Suppressor macrophage treated with lipopolysaccharide for 4 hours (primary cell): ENCODE measurements at regions not wholly inside any gene's neighbourhood (a gene's known extent, or its start where the extent isn't known, plus 50 kb on each side); places are given as distances from the start of the nearest gene placed in this dataset.

Experiments used
- DNase-seq: peaks from one replicate; pipeline ENCODE4 v3.0.0-alpha.2; 2020

DNA sequence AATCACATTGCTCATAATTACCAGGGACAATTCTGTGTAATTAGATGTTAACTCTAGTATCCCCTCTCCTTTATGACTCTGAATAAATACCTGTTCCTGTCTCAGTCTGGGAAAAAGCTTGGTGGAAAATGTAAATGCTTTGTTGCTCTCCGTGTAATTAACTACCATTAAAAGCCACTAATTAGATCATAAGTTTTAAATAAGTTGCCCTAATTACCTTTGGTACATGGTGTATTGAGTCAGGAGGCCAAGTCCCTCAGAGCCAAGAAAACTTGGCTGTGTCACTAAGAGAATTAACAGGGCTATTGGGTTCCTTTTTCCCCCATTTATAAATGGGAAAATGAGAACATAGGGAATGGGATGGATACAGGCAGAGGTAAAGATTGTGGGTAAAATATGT is 617.6 kb downstream of the TLR4 start:
- no peak for DNase-seq

DNA sequence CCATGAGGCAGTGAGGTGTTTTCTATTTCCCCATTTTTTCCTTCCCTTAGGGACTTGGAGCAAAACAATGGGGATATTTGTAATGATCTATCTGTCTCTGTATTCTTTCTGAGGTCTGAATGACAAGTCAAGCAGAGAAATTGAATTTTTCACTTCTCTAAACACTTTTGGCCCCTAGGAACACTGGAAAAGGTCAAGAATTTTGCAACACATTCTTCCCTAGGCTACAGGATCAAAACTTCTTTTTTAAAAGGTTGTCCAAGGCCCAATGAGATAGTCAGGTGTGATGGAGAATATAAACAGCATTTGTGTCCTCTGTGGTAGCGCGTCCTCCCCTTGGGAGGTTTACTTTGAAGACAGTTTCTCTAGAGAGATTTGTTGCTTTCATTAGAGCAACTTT is 620.5 kb downstream of the TLR4 start:
- no peak for DNase-seq

DNA sequence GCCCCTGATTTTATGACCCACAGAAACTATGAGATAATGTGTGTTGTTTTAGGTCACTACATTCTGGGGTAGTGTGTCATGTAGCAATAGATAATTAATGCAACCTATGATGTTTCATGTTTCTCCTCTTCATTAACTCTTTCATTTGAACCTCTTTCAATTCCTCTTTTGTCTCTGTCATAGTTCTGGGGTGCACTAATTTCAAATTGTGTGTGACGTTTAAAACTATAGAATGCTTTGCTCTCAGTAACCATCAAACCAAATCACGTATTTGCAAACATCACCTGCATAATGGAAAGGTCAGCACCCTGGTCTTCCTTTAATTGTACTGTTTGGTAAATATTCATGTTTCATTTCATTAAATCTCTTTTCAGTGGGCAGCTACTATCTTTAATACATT is 621.6 kb downstream of the TLR4 start:
- DNase-seq = no peak

DNA sequence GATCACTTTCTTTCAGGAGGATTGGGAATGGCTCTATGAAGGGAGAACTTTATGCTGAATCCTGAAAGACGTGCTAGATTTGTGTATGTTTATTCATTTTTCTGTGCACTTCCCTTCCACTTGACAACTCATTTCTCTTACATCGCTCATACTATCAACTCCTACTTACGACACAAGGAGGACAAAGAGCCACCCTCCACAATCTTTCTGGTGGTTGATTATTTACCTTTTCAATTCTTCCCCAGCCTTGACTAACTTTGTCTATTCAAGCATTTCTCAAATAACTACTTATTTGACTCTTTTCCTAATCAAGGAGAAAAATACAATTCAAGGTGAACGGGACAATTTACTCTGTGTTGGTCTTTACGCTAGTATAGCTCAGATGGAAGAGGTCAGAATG is 622.1 kb downstream of the TLR4 start:
- DNase-seq = no peak

DNA sequence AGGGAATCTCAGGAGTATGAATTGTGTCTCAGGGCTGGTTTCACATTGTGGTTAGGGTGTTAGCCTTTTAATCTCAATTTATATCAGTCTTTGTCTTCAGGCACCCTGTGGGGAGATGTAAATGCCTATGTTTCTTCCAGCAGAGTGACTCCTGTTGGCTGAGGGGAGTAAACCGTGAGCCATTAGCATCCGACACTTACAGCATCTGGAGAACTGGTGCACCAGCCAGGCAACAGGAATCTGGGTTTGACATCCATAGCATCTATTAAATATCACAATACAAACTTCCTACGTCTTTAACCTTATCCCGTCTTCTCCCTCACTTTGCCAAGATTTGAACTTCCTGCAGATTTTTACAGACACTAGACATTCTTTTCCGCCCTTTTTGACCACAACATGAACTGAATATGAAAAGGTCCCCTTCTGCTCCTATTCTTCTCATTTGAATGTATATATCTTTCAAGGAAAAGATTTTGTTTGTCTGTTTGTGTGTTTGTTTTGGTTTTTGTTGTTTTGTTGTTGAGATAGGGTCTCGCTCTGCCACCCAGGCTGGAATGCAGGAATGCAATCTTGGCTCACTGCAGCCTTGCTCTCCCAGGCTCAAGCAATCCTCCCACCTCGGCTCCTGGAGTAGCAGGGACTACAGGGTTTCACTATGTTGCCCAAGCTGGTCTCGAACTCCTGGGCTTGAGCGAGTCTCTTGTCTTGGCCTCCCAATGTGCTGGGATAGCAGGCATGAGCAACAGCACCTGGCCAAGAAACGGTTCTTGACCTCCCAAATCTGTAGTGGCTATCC is 626.2 kb downstream of the TLR4 start:
- no peak for DNase-seq

DNA sequence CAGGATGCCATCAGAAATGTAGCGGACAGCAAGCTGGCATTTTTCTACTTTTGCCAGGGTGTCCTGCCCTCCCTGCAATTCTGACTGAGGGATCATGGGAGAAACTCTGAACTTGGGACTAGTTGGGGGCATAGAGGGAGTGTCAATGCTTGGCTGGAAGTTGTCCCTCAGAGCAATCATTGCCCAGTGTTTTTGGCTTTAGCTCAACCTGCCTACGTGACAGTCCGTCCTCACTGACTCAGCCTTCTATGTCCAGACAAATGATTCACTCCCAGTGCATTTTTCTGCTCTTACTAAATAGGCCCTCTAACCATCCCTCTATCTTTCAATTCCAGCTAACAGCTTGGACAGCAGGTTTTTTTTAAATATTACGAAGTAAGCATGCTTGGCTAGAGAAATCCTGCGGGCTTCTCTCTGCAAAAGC is 627.4 kb downstream of the TLR4 start:
- DNase-seq = no peak

DNA sequence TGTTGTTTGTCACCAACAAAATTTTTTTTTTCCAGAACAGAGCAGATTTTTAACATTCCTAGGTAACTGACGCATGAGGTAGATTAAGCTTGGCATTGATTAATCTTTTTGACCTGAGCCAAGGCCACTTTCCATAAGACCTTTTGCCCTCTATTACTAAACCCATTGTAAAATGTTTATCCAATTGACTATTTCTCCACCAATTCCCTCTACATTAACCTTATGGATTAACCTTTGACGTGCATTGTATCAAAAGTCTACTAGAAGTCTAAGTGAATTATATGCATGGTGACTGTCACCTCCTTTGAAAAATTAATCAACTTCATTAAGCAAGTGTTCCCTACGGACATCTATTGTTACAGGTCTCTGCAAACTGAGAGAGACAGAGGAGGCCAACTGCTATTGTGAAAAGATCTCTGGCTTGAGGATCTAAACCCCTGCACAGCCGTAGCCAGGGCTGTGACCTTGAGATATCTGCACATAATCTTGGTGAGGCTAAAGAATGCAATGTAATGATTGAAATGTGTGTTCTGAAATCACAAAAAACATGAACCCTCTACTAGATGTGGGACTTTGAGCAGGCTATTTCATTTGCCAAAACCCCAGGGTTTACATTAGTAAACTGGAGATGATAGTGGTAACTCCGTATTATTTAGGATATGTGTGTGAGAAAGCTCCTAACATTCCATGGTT is 632.2 kb downstream of the TLR4 start:
- no peak for DNase-seq

DNA sequence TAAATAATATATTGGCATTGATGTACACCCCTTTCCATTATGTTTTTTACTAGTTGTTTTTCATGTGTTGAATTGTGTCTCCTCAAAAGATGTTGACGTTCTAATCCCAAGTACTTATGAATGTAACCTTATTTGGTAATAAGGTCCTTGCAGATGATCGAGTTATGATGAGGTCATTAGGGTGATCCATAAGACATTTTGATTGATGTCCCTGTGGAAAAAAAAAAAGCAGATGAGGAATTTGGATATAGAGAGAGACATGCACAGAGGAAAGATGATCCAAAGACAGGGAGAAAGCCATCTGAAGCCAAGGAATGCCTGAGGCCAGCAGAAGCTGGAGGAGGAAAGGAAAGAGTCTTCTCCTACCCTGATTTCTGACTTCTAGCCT is 632.7 kb downstream of the TLR4 start:
- DNase-seq = no peak

DNA sequence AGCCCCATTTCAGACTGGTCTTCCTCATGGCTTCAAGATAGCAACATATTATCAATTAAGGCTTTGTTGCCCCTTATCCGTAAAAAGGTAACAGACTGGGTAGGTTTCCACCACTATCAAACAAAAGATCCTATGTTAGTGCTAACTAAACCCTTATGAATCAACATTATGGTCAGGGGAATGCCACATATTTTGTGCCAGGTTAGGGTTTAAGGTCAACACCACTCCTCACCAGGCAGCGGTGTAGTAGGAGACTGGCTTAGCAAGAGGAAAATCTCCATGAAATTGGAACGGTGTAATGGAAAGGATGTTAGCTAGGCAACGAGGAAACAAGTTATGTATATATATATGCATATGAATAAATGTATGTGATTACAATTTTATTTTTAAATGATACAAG is 655.8 kb downstream of the TLR4 start:
- DNase-seq = no peak

DNA sequence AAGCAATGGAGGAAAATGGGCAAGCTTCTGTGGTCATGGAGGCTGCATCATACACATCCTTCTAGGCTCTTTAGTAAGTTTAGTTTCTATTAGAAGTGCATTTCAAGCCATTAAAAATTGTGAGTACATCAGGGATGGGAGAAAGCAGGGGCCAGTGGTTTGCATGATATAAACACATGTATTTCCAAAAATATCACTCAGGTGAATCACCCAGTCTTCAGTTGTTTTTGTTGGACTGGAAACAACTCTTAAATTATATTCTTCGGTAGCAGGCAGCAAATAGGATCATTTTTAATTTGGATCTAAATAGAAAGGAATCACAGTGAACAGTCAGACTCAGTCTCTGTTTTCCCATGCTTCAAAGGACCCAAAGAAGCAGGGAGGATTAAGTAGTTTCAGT is 657.9 kb downstream of the TLR4 start:
- DNase-seq = no peak

DNA sequence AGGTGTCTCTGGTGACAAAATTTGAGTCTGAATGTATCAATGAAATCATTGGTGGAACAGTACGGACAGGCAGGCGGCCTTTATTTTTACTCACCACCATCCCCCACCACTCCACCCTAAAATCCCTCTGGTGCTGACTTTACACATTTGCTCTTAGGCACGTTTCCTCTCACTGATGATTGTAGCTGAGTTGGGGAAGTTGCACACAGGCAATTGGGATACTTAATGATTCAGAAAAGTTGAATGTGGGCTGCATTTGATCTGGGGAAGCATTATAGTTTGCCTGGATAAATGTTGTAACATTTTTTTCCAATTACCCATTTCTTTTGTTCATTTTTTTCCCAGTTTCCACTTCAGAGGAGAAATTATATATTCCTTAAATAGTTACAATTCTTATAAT is 658.4 kb downstream of the TLR4 start:
- DNase-seq = no peak

DNA sequence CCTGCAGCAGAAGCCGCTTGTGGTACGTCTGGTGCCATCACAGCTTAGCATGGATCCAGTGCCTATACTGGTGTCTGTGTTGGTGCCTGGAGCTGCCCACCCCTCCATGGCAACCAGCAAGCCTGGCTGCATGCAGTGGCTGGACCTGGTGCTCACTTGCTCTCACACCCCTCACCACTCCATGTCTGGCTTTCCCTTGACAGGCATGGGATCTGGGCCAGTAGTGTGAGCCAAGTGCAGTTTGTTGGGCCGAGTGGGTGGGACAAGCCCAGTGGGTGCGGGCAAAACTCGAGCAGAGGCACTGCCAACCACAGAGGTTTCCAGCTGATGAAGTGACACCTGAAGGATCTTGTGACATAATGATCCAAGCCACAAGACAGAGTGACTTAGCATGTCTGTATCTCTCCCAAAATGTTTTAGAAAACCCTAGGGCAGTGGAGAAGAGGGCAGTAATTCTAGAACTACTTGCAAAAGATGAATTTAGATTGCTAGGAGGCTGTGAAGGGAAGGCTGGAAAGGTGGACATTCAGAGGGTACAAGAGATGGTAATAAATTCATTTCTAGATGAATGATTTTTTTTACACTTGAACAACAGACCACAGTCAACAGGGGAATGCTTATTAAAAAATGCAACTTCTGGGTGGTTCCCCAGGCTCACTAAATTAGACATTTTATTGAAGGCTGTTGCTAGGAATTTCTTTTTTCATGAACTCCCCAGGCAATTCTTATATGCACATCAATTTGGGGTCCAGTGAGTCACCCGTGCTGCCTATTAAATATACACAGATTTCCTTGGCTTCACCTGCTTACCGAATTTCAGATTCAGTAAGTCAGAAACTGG is 660.3 kb downstream of the TLR4 start:
- no peak for DNase-seq

DNA sequence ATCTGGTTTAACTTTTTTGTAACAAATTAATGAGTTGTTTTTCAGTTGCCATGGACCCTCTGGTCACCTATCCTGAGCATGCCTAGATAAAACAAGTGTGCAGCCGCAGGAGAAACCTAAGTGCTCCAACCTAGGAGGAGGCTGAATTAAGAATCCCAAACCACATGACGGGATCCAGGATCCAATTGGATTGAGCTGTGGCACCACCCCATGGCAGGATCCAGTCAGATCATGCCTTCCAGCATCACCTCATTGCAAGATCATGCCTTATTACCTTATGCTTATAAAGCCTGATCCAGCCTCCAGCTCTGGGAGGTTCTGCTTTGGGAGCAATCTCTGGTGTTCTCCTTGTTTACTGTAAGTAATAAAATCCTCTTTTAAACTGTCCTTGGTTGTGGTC is 662.0 kb downstream of the TLR4 start:
- DNase-seq = no peak

DNA sequence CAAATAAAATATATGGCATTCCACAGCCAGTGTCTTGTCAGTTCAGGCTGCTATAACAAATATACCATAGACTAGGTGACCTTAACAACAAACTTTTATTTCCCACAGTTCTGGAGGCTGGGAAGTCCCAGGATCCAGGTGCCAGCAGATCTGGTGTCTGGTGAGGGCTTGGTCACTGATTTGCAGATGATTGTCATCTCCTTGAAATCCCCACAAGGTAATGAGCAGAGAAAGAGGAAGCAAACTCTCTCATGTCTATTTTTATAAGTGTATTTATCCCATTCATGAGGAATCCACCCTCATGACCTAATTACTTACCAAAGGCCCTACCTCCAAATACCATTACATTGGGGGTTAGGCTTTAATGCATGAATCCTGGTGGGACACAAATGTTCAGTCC is 663.2 kb downstream of the TLR4 start:
- no peak for DNase-seq

DNA sequence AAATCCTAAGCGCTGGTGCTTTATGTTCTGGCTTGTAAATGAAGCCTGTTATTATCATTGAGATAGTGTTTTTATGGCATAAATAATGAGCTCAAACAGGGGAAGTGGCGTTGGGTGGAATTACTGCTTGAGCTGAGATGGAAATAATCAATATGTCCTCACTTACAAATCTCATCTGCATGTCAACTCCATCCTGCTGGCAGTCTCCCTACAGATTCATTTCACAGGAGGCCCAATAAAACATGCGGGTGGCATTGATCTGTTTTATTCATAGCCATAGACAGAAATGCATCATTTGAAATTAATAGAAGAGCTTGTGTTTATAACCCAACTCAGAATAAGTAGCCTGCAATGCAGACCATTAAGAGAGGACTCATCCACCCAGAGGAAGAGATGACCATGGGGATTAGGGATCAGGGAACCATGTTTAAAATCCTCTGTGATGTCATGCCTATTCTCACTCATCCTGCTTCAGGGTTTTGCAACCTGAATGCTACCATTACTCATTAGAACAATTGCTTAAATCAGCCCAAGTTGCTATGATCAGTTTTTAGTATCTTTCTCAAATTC is 680.4 kb downstream of the TLR4 start:
- no peak for DNase-seq

DNA sequence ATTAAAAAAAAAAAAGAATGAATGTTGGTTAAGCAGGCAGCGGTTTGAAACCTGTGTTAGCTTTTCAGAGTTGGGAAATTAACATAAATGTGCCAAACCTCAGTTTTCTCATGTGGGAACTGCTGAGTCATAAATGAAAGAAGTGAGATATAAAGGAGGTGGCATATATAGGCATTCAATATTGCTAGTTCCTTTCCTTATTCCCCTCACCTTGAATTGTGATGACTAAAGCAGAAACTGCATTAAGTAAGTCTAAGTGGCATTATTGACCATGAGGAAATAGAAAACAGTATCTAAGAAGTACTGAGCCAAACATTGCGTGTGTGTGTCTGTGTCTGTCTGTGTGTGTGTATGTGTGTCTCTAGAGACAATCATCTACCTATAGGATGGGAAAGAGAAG is 691.2 kb downstream of the TLR4 start:
- no peak for DNase-seq

DNA sequence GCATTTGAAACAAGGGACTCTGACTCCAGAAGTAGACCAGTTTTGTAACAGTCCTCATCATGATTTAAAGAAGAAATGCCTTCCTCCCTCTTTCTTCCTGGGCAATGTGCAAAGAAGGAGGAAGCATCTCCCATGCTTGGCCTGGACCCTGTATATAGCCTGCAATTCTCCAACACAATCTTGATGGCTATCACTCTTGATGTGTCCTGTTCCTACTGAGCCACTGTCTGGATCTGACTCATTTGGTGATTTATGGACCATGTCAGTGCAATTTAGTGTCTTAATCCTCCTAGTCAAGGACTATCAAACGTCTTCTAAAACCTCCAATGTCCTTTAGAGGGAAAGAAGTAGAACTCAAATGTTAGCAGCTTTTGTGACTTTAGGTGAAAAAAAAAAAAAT is 697.3 kb downstream of the TLR4 start:
- no peak for DNase-seq

DNA sequence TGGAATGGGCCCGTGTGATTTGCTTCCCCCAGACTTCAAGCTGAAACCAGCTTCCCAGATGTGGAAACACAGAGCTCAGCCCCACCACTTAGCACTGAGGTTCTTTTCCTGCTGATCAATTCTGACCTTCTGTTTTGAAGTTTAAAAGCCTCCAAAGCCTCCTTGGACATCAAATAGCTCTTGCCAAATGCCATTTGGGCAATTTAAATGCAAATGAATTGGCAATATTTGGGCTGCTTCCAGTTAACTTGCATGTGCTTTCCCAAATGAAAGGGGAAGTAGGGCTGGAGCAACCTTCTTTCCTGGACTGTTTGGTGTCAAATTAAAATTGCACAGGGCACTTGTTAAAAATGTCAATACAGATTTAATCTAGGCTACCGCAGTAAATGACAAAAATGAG is 710.5 kb downstream of the TLR4 start:
- no peak for DNase-seq

DNA sequence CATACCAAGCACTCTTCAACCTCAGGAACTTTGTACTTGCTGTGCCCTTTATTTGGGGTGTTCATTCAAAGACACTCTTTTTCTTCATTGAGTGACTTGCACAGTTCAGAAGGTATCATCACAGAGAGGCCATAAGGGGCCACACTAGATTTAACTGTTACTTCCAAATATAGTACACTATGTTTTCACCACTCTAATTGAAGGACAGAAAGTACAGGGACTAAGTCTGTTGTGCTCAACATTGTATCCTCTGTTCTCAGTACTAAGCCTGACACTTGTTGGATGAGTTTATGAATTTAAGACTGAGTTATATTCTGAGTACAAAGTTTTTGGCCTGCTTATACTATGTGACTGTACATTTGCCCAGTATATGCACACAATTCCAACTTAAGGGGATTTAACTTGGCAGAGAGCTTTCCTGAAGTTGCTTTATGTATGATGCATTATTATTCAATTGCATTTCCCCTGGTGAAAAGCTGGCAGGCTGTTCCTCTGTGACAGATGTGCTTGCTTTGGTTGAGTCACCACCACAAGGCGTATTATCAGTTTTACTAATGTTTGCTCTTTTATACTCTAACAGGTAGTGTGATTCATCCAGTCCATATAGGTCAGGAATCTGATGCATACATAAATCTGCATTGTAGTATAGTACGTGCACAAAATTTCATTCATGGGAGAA is 714.8 kb downstream of the TLR4 start:
- no peak for DNase-seq

DNA sequence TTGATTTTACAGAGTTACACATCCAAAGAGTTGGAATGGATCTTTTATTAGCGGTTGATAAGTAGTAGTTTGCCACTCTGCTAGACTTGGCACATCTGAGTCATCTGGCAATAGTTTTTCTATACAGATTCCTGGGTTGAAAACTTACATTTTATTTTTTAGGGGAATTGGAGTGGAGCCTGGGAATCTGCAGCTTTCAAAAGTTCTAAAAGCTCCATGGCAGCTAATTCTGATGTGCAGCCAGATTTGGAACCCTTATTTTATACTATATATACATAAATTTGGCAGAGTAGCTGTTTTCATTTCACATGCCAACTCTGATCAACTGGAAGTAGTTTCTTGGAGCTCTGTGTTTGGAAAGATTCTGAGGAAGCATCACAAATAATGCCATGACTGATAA is 715.5 kb downstream of the TLR4 start:
- DNase-seq = no peak

DNA sequence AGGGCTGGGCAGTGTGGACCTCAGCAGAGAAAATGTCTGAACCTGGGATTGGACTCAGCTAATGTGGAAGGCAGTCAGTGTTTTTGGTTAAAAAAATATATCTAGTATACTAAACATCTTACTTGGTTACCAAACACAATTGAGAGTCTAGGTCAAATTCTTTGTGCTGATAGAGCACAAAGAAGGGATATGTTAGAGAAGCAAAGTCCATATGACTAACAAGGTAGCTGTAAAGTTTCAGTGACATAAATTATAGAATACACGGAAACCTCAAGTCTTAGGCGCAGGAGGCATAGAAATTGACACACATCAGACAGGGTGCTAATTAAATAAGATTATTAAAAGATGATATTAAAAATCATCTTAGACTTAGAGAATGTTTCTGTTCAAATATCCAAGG is 718.3 kb downstream of the TLR4 start:
- DNase-seq = no peak

DNA sequence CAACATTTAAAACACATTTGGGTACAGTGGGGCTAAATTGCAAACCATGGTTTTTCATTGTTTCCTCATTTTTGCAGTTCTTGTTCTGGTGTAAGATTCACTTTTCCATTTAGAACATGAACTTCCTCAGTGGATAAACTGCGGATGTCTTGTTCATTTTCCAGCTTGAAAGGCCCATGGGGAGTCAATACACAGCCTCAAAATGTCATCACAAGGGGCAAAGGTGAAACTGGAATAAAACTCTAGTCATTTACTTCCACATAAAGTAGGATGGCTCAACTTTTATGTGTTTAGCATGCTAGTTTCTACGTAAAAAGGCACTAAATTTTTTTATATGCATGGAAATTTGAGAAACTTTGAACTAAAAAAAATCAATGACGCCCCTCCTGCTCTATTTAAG is 718.8 kb downstream of the TLR4 start:
- DNase-seq = no peak

DNA sequence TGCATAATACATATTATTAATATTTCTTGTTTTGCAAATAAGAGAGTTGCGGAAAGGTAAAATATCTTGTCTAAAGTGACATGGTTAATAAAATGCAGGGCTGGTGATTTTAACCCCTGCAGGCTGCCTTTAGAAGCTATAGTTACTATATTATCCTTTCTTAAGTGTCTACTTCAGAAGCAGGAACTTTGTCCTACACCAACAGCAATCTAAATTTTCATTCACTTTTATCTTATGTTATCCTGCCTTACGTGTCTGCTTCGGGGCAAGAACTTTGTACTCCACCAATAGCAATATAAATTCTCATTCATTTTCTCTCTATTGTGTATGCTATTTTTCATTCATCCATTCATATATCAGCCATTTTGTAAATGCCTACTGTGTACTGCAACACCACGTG is 719.5 kb downstream of the TLR4 start:
- no peak for DNase-seq
